ENCODE measurements at regions not wholly inside any gene's neighbourhood (a gene's known extent, or its start where the extent isn't known, plus 50 kb on each side); places are given as distances from the start of the nearest gene placed in this dataset.
"Not testable (repeated sequence)": the region's sequence is repeated elsewhere in the genome, so short reads cannot be mapped to it uniquely, and the experiment has no call there.

DNA sequence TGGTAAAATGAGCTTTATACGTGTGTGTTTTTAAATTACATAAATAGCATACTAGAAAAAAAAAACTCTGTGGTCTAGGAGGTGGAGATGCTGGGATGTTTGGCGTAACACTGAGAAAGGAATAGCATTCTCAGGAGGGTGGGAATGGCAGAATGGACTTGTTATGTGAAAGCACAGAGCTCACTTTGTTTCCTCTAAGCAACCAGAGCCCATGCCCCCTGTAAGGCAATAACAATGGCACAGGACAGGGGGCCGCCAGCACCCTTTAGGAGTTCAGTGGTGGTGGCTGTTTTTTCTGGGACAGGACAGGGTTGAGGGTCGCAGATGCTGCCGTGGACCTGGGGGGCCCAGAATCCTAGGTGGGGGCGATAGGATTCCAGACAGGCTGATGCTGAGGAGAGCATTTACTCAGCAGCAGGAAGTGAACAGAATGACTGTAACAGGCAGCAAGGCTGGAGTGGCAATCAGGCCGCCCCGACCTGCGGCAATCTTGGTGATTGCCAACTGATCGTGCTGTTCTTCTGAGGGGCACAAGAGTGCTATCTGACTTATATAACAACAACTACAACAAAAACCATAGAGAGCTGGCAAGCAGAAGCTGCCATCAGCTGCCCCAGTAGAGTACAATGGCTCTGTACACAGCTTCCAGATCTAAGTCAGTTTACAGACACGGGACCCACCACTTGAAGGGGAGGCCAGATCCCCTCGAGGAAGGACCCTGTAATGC, 160.4 kb downstream of the UACA start:
- DNase-seq: no peak

GRCh38 chr15:70602281-70602680, 161.1 kb downstream of the UACA start:
- no peak for DNase-seq

DNA sequence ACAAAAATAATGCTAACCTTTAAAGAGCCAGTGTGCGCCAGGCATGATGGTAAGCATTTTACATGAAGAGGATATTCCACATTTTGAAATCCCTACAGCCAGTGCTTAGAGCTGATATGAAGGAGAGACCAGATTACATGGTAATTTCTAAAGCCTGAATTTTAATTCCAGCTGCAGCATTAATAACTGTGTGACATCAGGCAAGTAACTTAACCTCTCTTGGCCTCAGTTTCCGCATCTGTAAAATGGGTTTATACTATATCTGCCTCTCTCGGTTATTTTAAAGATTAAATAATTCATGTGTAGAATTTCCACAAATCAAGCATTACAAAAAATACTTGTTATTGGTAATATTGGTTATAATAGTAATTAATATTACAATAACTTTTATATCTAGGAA, 165.4 kb downstream of the UACA start:
- no peak for DNase-seq

DNA sequence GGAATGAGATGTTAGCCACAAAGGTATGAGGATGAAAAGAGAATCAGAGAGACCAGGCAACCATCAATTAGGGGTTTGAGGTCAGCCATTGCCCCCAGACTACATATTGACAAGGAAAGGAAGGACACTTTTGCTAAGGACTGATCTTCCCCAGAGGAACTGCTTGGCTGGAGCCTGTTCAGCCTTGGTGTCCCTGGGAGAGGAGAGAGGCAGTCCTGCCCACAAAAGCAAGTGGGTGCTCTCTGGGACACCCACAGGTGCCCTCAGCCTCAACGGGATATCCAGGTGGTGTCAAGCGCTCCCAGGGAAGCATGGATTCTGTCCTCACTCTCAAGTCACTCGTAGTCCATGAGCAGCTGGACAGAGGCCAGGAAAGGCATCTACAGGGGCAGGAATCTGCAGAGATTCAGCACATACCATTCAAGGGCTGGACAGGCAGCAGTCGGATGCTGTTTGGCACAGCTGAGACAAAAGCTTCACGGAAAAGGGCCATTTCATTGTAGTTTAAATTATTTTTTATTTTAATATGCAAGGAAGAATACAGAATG, 166.2 kb downstream of the UACA start:
- no peak for DNase-seq

- no peak for DNase-seq
Observed at GRCh38 chr15:70596354-70597055, 166.9 kb downstream of the UACA start.

GRCh38 chr15:70593795-70594194, 169.6 kb downstream of the UACA start:
- no peak for DNase-seq

DNA sequence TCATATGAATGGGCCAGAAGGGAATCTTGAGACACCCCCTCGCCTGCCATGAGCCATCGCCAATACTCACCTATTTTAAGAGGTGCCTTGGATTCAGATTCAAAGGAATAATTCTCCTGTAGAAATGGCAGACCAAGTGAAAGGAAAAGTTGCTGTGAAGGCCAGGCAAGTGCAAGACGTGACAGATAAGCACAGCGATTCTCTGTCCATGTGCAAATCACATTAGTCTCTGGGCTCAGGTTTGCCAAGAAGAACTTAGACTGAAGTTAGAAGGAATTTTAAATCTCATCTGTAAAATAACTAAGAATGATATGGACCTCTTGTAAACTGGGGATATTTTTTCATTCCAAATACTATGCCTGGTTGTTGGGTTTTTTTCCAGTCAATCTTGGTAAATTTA, 173.6 kb downstream of the UACA start:
- no peak for DNase-seq

- no peak for DNase-seq
Observed at GRCh38 chr15:70589221-70589620, 174.1 kb downstream of the UACA start.

GRCh38 chr15:70588613-70589012, 174.7 kb downstream of the UACA start:
- no peak for DNase-seq

GRCh38 chr15:70587896-70588567, 175.3 kb downstream of the UACA start:
- DNase-seq: no peak

DNA sequence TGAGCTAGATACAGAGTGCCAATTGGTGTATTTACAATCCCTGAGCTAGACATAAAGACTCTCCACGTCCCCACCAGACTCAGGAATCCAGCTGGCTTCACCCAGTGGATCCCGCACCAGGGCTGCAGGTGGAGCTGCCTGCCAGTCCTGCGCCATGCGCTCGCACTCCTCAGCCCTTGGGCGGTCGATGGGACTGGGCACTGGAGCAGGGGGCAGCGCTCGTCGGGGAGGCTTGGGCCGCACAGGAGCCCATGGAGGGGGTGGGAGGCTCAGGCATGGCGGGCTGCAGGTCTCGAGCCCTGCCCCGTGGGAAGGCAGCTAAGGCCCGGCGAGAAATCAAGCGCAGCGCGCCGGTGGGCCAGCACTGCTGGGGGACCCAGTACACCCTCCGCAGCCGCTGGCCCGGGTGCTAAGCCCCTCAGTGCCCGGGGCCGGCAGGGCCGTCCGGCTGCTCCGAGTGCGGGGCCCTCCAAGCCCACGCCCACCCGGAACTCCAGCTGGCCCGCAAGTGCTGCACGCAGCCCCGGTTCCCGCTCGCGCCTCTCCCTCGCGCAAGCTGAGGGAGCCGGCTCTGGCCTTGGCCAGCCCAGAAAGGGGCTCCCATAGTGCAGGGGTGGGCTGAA, 176.2 kb downstream of the UACA start:
- DNase-seq: not testable (repeated sequence)

GRCh38 chr15:70586241-70586640, 177.1 kb downstream of the UACA start:
- no peak for DNase-seq

DNA sequence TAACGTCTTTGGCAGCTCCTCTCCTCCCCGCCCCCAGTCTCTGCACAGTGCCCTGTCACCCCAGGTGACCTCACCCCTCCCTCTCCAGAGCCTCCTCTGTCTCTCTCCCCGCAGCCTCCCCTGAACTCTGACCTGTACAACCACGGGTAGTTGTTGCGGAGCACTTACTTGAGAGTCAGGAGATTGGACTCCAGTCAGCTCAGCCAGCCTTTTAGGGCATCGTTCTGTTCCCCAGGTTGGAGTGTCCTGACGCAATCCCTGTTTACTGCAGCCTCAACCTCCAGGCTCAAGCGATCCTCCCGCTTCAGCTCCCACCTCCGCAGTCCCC, 177.7 kb downstream of the UACA start:
- DNase-seq: no peak

DNA sequence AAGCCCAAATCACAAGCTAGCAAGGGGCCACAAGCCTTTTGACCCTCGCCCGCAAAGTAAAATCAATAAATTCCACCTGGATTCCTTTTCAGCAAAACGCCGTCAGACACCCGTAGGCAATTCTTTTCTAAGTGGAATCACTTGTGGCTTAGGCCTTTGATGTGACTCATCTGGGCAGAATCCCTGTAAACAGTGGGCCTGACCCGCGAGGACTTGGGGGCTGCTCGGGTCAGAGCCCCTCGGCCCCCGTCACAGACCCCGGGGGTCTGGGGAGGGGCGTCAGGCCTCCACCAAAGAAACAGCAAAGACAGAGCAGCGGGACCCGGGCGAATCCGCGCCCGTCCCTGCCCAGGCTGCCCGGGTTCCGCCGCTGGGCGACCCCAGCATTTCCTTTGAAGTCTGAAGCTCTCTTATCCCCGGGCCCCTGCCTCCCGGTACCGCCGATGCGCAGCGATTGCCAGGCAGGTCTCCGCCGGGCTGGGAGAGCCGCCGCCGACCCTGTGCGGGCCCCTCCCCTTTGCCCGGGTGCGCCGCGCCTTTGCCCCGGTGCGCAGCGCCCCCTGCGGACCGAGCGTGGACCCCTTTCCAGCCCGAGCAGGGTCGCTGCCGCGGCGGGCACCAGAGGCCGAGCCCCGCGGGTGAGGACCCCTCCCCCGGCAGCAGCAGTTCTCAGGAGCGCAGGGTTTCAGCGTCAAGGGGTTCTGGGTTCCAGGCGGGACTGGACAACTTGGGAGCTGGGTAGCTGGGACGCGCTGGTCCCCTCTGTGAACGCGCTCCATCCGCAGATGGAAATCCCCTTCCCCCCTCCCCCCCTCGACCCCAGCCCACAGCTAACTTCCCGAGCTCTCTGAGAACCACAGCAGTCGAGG, 178.3 kb downstream of the UACA start:
- DNase-seq: no peak

GRCh38 chr15:70584441-70584837, 178.9 kb downstream of the UACA start:
- no peak for DNase-seq

DNA sequence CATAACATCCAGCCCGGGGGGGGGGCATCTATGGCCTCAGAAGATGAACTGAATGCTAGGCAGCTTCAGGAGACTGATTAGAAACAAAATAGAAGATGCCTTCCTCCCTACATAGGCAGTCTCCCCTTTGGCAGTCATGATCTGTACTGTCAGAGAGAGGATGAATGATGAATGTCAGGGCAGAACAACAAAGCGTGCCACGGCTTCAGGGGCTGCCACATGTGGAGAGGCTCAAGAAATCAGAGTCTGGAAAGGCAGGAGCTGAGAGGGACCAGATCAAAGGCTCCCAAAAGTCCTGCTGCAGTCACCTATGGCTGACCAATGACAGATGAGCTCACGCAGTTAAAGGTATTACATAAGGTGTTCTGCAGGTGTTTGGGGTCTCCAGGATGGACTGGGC, 180.4 kb downstream of the UACA start:
- DNase-seq: no peak

DNA sequence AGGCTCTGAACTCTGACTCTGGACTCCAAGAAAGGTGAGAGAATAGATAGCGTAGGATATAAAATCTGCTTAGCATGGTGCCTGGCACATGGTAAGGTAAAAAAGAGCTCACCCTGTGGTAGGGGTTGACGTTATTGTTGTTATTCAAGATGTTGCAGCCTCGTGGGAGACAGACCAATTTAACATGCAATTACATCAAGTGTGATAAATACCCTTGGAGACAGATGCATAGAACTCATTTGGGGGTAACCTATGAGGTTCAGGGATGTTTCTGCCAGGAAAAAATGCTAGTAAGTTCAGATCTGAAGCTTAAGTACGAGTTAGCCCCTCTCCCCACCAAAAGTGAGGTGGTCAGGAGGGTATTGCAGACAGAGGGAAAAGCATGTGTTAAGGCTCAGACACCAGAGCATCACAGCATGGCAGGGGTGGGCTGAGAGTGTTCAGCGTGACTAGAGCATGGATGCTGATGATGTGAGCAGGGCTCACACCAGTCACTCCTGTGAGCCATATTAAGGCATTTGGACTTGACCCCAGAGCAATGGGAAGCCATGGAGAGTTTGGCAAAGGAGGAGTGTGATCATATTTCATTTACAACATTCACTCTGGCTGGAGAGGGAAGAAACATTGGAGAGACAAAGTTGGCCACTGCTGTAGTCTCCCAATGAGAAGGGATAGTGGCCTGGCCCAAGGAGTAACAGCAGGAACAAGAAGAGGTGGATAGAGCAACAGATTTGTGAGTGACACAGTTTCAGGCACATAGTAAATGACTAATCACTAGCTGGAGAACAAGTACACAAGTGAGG, 181.0 kb downstream of the UACA start:
- peak; percentile 9 for DNase-seq

DNA sequence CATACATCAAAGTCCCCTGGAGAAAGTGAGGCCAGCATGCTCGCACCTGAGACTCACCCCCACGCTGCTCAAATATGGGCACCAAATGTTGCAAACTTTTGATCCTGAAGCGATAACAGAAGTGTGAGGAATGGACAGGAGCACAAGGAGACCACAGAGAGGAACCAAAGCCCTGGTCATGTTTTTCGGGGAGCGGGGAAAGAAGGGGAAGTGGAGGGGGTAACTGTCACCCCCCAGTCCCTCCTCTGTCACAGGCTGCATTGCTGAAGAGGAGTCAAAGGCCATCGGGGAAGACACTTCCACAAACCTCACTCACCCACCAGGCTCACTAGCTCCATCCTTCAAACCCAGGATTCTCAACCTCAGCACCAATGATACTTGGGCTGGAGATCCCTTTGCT, 182.4 kb downstream of the UACA start:
- no peak for DNase-seq

DNA sequence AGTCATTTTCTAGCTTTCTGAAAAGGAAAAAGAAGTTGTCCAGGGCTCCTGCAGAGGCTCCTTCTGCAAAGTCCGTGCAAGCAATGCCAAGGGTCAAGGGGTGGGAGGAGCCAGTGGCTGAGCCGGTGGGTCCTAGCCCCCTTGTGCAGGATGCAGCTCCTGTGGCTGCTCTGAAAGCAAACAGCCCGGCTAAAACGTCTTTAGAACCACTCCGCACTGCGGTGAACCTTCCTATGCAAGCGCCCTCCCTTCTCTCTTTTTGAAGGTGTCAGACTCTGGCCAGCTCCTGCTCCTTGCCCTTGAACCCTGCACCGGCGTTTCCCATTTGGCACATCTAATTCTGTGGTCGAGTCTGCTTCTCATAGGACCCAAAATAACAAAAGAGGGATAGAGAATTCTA, 183.1 kb downstream of the UACA start:
- DNase-seq: no peak

GRCh38 chr15:70579766-70580165, 183.6 kb downstream of the UACA start:
- no peak for DNase-seq

- DNase-seq: no peak
Observed at GRCh38 chr15:70578196-70578595, 185.2 kb downstream of the UACA start.

DNA sequence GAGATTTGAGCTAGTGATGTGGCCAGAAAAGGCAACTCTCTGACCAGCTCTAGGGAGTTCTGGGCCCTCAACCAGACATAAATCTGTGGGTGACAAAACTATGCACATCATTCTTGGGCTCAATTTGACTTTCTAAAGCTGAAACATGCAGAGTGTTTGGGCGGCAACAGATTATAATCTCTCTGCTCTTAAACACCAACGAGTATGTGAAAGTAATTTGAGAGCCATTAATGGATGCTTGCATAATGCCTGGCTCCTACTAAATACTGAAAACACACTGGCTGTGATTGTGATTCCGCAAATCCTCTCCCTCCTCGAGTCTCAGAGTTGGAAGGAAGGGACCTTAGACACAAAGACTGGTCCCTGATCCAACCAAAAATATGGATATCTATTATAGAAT, 186.7 kb downstream of the UACA start:
- no peak for DNase-seq

Measured in NCI-H2029 (cell line).